GM13976 (cell line): ENCODE measurements at regions not wholly inside any gene's neighbourhood (a gene's known extent, or its start where the extent isn't known, plus 50 kb on each side); places are given as distances from the start of the nearest gene placed in this dataset.

Experiments
- DNase-seq: peaks from one replicate; pipeline ENCODE4 v3.0.0; 2012; ENCODE audit warnings: low spot score
- CTCF ChIP-seq: IDR thresholded peaks from 2 replicates; pipeline ENCODE4 v1.5.1; 2012; ENCODE audit warnings: borderline replicate concordance, mild to moderate bottlenecking; ENCODE audit not compliant: insufficient read depth; ENCODE audit errors: extremely low read depth, missing control alignments, control extremely low read depth
- in situ Hi-C: fragments of 300-500 bp; cut with MboI; formaldehyde crosslinking; loops from one replicate; pipeline ENCODE4 v1.12.0; 2022; ENCODE audit warnings: low sequenced_read_pairs, mixed read lengths, inconsistent platforms; ENCODE audit not compliant: unreplicated experiment

GRCh38 chr1:245092638-245092976 lies 62.2 kb upstream of the KIF26B start:
- no peak for TF ChIP-seq CTCF
- DNase-seq = no peak
- in situ Hi-C loops = no loop called here

- DNase-seq = no peak
- in situ Hi-C loops = no loop called here
- TF ChIP-seq CTCF = no peak
Measured at GRCh38 chr1:245091818-245092637, 62.8 kb upstream of the KIF26B start.

GRCh38 chr1:245091171-245091621 lies 63.6 kb upstream of the KIF26B start:
- no peak for DNase-seq
- no peak for TF ChIP-seq CTCF
- in situ Hi-C loops = no loop called here

GRCh38 chr1:245090491-245091090 lies 64.2 kb upstream of the KIF26B start:
- no peak for TF ChIP-seq CTCF
- in situ Hi-C loops = no loop called here
- DNase-seq = no peak

GRCh38 chr1:245087723-245088122 lies 67.1 kb upstream of the KIF26B start:
- in situ Hi-C loops = no loop called here
- DNase-seq = no peak
- TF ChIP-seq CTCF = no peak

GRCh38 chr1:245086389-245086969 lies 68.3 kb upstream of the KIF26B start:
- DNase-seq = no peak
- in situ Hi-C loops = no loop called here
- TF ChIP-seq CTCF = no peak
